ENCODE measurements at regions not wholly inside any gene's neighbourhood (a gene's known extent, or its start where the extent isn't known, plus 50 kb on each side); places are given as distances from the start of the nearest gene placed in this dataset.

DNA sequence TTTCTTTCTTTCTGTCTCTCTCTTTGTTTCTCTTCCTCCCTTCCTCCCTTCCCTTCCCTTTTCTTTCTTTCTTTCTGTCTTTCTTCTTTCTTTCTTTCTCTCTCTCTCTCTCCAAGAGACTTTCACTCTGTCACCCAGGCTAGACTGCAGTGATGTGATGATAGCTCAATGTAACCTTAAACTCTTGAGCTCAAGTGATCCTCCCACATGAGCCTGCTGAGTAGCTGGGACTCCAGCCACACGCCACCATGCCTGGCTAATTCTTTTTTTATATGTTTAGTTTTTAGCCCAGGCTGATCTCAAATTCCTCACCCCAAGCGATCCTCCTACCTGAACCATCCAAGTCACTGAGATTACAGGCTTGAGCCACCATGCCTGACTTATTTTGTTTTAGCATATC lies 64.3 kb upstream of the EMCN start:
- no peaks in the 10 kb centered on the region for H3K36me3 ChIP-seq
- H3K4me3 ChIP-seq = no peak overlapping the region
- ATAC-seq = no peak
- no peaks in the 10 kb centered on the region for H3K9me3 ChIP-seq
- no peaks in the 10 kb centered on the region for H3K4me1 ChIP-seq
- no peaks in the 10 kb centered on the region for H3K27me3 ChIP-seq
- no peak for DNase-seq
- TF ChIP-seq, protein P1, sequence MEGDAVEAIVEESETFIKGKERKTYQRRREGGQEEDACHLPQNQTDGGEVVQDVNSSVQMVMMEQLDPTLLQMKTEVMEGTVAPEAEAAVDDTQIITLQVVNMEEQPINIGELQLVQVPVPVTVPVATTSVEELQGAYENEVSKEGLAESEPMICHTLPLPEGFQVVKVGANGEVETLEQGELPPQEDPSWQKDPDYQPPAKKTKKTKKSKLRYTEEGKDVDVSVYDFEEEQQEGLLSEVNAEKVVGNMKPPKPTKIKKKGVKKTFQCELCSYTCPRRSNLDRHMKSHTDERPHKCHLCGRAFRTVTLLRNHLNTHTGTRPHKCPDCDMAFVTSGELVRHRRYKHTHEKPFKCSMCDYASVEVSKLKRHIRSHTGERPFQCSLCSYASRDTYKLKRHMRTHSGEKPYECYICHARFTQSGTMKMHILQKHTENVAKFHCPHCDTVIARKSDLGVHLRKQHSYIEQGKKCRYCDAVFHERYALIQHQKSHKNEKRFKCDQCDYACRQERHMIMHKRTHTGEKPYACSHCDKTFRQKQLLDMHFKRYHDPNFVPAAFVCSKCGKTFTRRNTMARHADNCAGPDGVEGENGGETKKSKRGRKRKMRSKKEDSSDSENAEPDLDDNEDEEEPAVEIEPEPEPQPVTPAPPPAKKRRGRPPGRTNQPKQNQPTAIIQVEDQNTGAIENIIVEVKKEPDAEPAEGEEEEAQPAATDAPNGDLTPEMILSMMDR (IDR thresholded peaks at IDR 0.05) = no peak
- intact Hi-C loops (cut with DNase I) = no loop called here
- no peak overlapping the region for H3K27ac ChIP-seq

DNA sequence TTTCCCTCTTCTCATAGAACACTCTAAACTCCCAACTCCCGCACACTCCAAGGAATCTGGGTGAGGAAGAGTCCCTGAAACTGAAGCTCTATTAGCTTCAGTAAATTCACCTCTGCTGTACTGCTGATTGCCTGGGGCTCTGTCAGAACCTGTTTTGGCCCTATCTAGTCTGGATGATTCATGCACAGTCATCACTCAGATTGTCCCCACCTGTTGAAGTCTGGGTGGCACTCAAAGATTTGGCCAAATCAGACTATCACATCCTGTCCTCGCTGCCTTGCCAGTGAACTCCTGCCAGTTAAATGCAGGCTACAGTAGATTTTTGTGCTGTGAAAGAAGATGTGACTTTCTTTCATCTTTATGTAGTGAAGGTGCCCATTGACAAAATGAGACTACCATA lies 63.5 kb upstream of the EMCN start:
- no peaks in the 10 kb centered on the region for H3K4me1 ChIP-seq
- no peak for DNase-seq
- no peaks in the 10 kb centered on the region for H3K9me3 ChIP-seq
- H3K36me3 ChIP-seq = no peaks in the 10 kb centered on the region
- TF ChIP-seq, protein P1 (IDR thresholded peaks at IDR 0.05) = no peak
- intact Hi-C loops (cut with DNase I) = no loop called here
- H3K27me3 ChIP-seq = no peaks in the 10 kb centered on the region
- H3K4me3 ChIP-seq = no peak overlapping the region
- no peak overlapping the region for H3K27ac ChIP-seq
- ATAC-seq = no peak

DNA sequence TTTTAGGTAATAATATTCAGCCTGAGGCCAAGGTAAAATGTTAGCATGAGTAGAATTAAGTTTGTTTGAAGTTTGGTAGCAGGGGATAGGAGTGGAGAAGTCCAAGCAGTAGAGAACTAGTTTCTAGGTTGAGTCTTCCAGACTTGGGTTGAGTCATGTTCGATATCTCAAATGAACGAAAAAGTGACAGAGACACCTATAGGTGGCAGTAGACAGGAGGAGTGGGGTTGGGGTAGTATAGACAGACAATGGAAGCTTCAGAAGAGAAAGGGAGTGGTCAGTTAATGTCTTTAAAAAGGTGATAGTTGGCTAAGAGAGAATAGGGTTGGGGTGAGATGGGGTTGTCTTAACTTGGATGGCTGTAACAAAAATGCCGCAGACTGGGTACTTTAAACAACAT lies 58.7 kb upstream of the EMCN start:
- H3K4me1 ChIP-seq = no peaks in the 10 kb centered on the region
- H3K9me3 ChIP-seq = no peaks in the 10 kb centered on the region
- TF ChIP-seq, protein P1 (IDR thresholded peaks at IDR 0.05) = no peak
- no peaks in the 10 kb centered on the region for H3K36me3 ChIP-seq
- H3K27ac ChIP-seq = no peak overlapping the region
- no peaks in the 10 kb centered on the region for H3K27me3 ChIP-seq
- no peak overlapping the region for H3K4me3 ChIP-seq
- DNase-seq (no peak), ATAC-seq (no peak)
- intact Hi-C loops (cut with DNase I) = no loop called here

DNA sequence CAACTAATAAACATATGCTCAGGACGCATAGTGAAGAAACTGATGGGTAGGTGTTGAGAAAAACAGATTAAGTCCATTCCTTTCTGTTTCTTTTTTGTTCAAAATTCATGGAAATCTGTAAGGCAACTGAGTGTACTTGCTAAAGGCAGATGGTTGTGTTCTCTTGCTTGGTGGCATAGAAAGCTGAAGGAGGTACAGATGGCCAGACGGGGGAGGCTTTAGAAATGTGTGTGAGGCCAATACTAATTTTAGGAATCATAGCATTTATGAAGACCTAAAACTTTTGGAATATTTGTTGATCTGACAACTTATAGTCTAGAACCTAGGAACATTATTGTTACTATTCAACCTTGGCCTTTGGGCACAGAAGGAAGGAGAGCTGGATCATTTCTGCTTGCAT lies 56.8 kb upstream of the EMCN start:
- no peaks in the 10 kb centered on the region for H3K9me3 ChIP-seq
- ATAC-seq = no peak
- TF ChIP-seq, protein P1 (IDR thresholded peaks at IDR 0.05) = no peak
- intact Hi-C loops (cut with DNase I) = no loop called here
- H3K27ac ChIP-seq = no peak overlapping the region
- no peaks in the 10 kb centered on the region for H3K27me3 ChIP-seq
- H3K36me3 ChIP-seq = no peaks in the 10 kb centered on the region
- no peak overlapping the region for H3K4me3 ChIP-seq
- no peak for DNase-seq
- H3K4me1 ChIP-seq = no peaks in the 10 kb centered on the region

DNA sequence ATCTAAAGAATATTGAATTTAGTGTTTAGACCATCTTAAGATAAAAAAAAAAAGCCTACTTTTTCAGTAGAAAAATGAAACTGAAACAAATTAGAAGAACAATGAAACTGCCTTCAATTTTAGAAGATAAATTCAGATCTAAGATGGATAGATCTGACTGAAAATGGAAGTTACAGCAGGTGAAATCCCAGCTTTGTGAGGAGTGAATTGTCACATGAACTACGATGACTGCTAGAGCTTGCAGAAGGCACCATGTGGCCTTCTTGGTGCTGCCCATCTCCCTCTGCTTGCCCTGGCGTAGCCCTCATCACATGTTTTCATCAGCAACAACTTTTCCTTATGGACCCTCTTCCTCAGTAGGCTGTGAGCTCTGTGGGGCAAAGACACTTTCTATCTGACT lies 51.4 kb upstream of the EMCN start:
- Histone ChIP-seq H3K4me1 (no peaks in the 10 kb centered on the region), H3K27ac (no peak overlapping the region), H3K27me3 (no peaks in the 10 kb centered on the region), H3K9me3 (no peaks in the 10 kb centered on the region), H3K4me3 (no peak overlapping the region), H3K36me3 (no peaks in the 10 kb centered on the region)
- TF ChIP-seq, protein P1 (IDR thresholded peaks at IDR 0.05) = no peak
- ATAC-seq (no peak), DNase-seq (no peak)
- intact Hi-C loops (cut with DNase I) = no loop called here

Measured in left lung (tissue), 4 donors.